Liver (tissue), 8 donors: ENCODE measurements at regions not wholly inside any gene's neighbourhood (a gene's known extent, or its start where the extent isn't known, plus 50 kb on each side); places are given as distances from the start of the nearest gene placed in this dataset.
"Not testable (repeated sequence)": the region's sequence is repeated elsewhere in the genome, so short reads cannot be mapped to it uniquely, and the experiment has no call there.

Experiments
- DNase-seq: peaks from one replicate; pipeline ENCODE4 v3.0.0-alpha.2; 2017; ENCODE audit warnings: low spot score
- H3K27ac ChIP-seq, 2 donors: one replicate each; pipeline ENCODE4 v1.7.0; 2013; ENCODE audit warnings: inconsistent platforms in 2 of 2, low read length in 2 of 2, control low read depth in 1 of 2, low read depth in 1 of 2, mild to moderate bottlenecking in 1 of 2
- H3K27me3 ChIP-seq, 4 donors: one replicate each; pipeline versions ENCODE4 v1.6.1 to v1.7.0; 2013; ENCODE audit warnings: low read length in 3 of 4, inconsistent platforms in 1 of 4, mild to moderate bottlenecking in 1 of 4, moderate library complexity in 1 of 4; ENCODE audit not compliant: control insufficient read depth in 4 of 4, insufficient read depth in 4 of 4
- H3K36me3 ChIP-seq, 4 donors: one replicate each; pipeline versions ENCODE4 v1.6.1 to v1.7.0; 2013; ENCODE audit warnings: low read length in 3 of 4, mild to moderate bottlenecking in 3 of 4, low read depth in 1 of 4, moderate library complexity in 1 of 4; ENCODE audit not compliant: control insufficient read depth in 4 of 4, insufficient read depth in 3 of 4
- H3K4me1 ChIP-seq, 4 donors: one replicate each; pipeline versions ENCODE4 v1.6.1 to v1.7.0; 2013; ENCODE audit warnings: low read length in 3 of 4, mild to moderate bottlenecking in 3 of 4, moderate library complexity in 1 of 4; ENCODE audit not compliant: control insufficient read depth in 4 of 4, insufficient read depth in 4 of 4
- H3K4me3 ChIP-seq, 3 donors: one replicate each; pipeline versions ENCODE4 v1.6.1 to v1.7.0; 2013; ENCODE audit warnings: low read length in 3 of 3, control low read depth in 1 of 3, low read depth in 1 of 3, mild to moderate bottlenecking in 1 of 3
- H3K9ac ChIP-seq, 2 donors: one replicate each; pipeline ENCODE4 v1.7.0; 2013; ENCODE audit warnings: low read length in 2 of 2, mild to moderate bottlenecking in 2 of 2, moderate library complexity in 2 of 2, control low read depth in 1 of 2, low read depth in 1 of 2
- H3K9me3 ChIP-seq, 4 donors: one replicate each; pipeline versions ENCODE4 v1.6.1 to v1.7.0; 2013; ENCODE audit warnings: low read length in 3 of 4; ENCODE audit not compliant: control insufficient read depth in 4 of 4
- CTCF ChIP-seq: fragments of 150-350 bp; IDR thresholded peaks from 2 replicates; pipeline ENCODE4 v1.5.1; 2017; ENCODE audit warnings: improper control_type of control experiment, low read depth, low read length; ENCODE audit not compliant: missing input control
- EGR1 ChIP-seq, 2 donors: IDR thresholded peaks; 2 replicates each; pipeline ENCODE4 v1.6.1; 2016 to 2018; ENCODE audit warnings: antibody characterized with exemption in 2 of 2, low read depth in 2 of 2
- FOXA2 ChIP-seq: IDR thresholded peaks from 2 replicates; pipeline ENCODE4 v1.6.1; 2016; ENCODE audit warnings: antibody characterized with exemption
- HNF4A ChIP-seq, 2 donors: conservative IDR thresholded peaks; 2 replicates each; pipeline ENCODE4 v1.6.1; 2016; ENCODE audit warnings: antibody characterized with exemption in 2 of 2, mild to moderate bottlenecking in 2 of 2
- NR2F2 ChIP-seq: IDR thresholded peaks from 2 replicates; pipeline ENCODE4 v1.6.1; 2016; ENCODE audit warnings: antibody characterized with exemption
- RAD21 ChIP-seq, 2 donors: IDR thresholded peaks; 2 replicates each; pipeline ENCODE4 v1.6.1; 2016; ENCODE audit warnings: antibody characterized with exemption in 2 of 2, mild to moderate bottlenecking in 2 of 2
- SP1 ChIP-seq: IDR thresholded peaks from 2 replicates; pipeline ENCODE4 v1.6.1; 2018; ENCODE audit warnings: antibody characterized with exemption, mild to moderate bottlenecking
- TAF1 ChIP-seq: conservative IDR thresholded peaks from 2 replicates; pipeline ENCODE4 v1.6.1; 2016; ENCODE audit warnings: antibody characterized with exemption, mild to moderate bottlenecking
- YY1 ChIP-seq: IDR thresholded peaks from 2 replicates; pipeline ENCODE4 v1.6.1; 2016; ENCODE audit warnings: antibody characterized with exemption, mild to moderate bottlenecking
- WGBS: extraction: QIAGEN DNeasy Blood & Tissue Kit; methylation state at CpG from one replicate; pipeline ENCODE4 v1.1.7; 2013; 5-methylcytosine and 5-hydroxymethylcytosine counted together
- TF ChIP-seq, protein P1 (sequence below): IDR thresholded peaks from 2 replicates; pipeline ENCODE4 v1.6.1; 2016; ENCODE audit warnings: antibody characterized with exemption
- TF ChIP-seq, protein P2 (sequence below): IDR thresholded peaks from 2 replicates; pipeline ENCODE4 v1.6.1; 2016; ENCODE audit warnings: antibody characterized with exemption, mild to moderate bottlenecking
- donor health status: healthy.
- donor health status: healthy.
- donor health status: healthy.
- donor health status: healthy.
- donor health status: healthy.

DNA sequence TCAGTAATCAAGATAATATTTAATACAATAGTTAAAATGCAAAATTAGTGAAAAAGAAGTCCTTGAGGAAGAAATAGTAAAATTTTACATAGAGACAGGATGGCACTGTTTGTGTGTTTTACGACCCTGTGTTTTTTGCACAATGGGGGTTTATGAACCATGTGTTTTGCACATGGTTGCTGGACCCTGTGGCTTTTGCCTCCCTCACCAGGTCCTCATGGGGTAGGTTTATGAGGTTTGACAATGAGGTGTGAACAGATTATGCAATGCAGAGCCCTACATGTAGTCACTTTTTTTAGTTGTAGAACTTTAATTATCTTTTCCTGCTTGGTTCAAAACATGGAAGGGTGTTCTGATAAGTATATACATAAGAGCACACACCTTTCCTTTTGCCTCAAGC is 366.3 kb upstream of the FAR2 start:
- H3K27ac ChIP-seq, result no peak overlapping the region
- no peak for DNase-seq
- no peaks in the 10 kb centered on the region for H3K27me3 ChIP-seq
- no peaks in the 10 kb centered on the region for H3K9me3 ChIP-seq
- 74% methylated on average over 1 of the region's 1 CpG for WGBS
- H3K9ac ChIP-seq, result no peak overlapping the region
- no peaks in the 10 kb centered on the region for H3K4me1 ChIP-seq
- H3K36me3 ChIP-seq, result no peaks in the 10 kb centered on the region
- TF ChIP-seq SP1 (no peak), NR2F2 (no peak), TAF1 (no peak), CTCF (no peak), YY1 (no peak), RAD21 (IDR thresholded peaks at IDR 0.05) (no peak), HNF4A (conservative IDR thresholded peaks at IDR 0.05) (no peak), FOXA2 (no peak), EGR1 (IDR thresholded peaks at IDR 0.05; ENCODE audit: low read depth in 2 of 2) (no peak)
- TF ChIP-seq, protein P1, sequence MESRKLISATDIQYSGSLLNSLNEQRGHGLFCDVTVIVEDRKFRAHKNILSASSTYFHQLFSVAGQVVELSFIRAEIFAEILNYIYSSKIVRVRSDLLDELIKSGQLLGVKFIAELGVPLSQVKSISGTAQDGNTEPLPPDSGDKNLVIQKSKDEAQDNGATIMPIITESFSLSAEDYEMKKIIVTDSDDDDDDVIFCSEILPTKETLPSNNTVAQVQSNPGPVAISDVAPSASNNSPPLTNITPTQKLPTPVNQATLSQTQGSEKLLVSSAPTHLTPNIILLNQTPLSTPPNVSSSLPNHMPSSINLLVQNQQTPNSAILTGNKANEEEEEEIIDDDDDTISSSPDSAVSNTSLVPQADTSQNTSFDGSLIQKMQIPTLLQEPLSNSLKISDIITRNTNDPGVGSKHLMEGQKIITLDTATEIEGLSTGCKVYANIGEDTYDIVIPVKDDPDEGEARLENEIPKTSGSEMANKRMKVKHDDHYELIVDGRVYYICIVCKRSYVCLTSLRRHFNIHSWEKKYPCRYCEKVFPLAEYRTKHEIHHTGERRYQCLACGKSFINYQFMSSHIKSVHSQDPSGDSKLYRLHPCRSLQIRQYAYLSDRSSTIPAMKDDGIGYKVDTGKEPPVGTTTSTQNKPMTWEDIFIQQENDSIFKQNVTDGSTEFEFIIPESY, result no peak
- TF ChIP-seq, protein P2, sequence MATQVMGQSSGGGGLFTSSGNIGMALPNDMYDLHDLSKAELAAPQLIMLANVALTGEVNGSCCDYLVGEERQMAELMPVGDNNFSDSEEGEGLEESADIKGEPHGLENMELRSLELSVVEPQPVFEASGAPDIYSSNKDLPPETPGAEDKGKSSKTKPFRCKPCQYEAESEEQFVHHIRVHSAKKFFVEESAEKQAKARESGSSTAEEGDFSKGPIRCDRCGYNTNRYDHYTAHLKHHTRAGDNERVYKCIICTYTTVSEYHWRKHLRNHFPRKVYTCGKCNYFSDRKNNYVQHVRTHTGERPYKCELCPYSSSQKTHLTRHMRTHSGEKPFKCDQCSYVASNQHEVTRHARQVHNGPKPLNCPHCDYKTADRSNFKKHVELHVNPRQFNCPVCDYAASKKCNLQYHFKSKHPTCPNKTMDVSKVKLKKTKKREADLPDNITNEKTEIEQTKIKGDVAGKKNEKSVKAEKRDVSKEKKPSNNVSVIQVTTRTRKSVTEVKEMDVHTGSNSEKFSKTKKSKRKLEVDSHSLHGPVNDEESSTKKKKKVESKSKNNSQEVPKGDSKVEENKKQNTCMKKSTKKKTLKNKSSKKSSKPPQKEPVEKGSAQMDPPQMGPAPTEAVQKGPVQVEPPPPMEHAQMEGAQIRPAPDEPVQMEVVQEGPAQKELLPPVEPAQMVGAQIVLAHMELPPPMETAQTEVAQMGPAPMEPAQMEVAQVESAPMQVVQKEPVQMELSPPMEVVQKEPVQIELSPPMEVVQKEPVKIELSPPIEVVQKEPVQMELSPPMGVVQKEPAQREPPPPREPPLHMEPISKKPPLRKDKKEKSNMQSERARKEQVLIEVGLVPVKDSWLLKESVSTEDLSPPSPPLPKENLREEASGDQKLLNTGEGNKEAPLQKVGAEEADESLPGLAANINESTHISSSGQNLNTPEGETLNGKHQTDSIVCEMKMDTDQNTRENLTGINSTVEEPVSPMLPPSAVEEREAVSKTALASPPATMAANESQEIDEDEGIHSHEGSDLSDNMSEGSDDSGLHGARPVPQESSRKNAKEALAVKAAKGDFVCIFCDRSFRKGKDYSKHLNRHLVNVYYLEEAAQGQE, result no peak
- no peak overlapping the region for H3K4me3 ChIP-seq

DNA sequence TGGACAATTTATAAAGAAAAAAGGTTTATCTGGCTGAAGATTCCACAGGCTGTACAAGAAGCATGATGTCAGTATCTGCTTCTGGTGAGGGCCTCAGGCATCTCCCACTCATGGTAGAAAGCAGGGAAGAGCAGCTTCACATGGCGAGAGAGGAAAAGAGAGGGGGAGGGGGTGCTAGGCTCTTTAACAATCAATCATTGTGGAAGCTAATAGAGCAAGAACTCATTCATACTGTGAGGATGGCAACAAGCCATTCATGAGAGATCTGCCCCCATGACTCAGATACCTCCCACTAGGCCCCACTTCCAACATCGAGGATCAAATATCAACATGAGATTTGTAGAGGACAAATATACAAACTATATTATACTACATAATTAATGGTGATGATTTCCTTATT is 361.9 kb upstream of the FAR2 start:
- Histone ChIP-seq H3K9me3 (no peaks in the 10 kb centered on the region), H3K27ac (no peak overlapping the region), H3K4me1 (no peaks in the 10 kb centered on the region), H3K27me3 (no peaks in the 10 kb centered on the region), H3K4me3 (no peak overlapping the region), H3K36me3 (no peaks in the 10 kb centered on the region), H3K9ac (no peak overlapping the region)
- WGBS, result 76% methylated on average over 2 of the region's 2 CpGs
- no peak for DNase-seq
- TF ChIP-seq TAF1 (no peak), RAD21 (IDR thresholded peaks at IDR 0.05) (no peak)
- TF ChIP-seq, protein P2, result no peak
- TF ChIP-seq, protein P1, result no peak

GRCh38 chr12:28788256-28788655 is 360.8 kb upstream of the FAR2 start:
- H3K36me3 ChIP-seq, H3K27ac ChIP-seq, DNase-seq, H3K27me3 ChIP-seq, H3K9ac ChIP-seq, H3K4me1 ChIP-seq, H3K4me3 ChIP-seq, H3K9me3 ChIP-seq: not testable (repeated sequence)
